ENCODE measurements at regions not wholly inside any gene's neighbourhood (a gene's known extent, or its start where the extent isn't known, plus 50 kb on each side); places are given as distances from the start of the nearest gene placed in this dataset.

DNA sequence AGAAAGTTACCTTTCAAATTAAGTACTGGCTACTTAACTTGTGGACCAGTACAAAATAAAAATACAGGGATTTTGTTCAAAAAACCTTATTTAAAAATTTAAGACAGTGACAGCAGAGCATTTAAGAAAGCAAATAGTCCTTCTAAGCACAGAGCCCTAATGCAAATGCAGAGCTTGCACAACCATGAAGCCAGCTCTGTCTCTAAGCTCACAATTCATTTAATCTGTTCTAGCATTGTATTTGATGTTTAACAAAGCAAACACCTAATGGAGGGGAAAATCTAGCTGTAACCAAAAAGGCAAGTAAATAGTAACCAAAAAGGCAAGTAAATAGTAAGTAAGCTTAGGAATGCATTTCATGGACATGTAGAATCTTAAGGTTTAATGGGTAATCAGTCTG lies 138.7 kb upstream of the GHR start:
- Histone ChIP-seq H3F3A (ENCODE audit: insufficient read depth, low read length) (no peaks in the 10 kb centered on the region), H4K20me1 (ENCODE audit: insufficient read depth, low read length) (no peaks in the 10 kb centered on the region), H3K9ac (ENCODE audit: low read length) (no peak overlapping the region), H3K36me3 (replicated peaks; ENCODE audit: insufficient read depth, low read length) (no peaks in the 10 kb centered on the region), H3K27me3 (replicated peaks; ENCODE audit: insufficient read depth, low read length) (no peaks in the 10 kb centered on the region), H3K79me2 (ENCODE audit: low read length) (no peaks in the 10 kb centered on the region), H3K4me2 (ENCODE audit: low read depth, low read length) (no peak overlapping the region), H2AFZ (ENCODE audit: low read length) (no peak overlapping the region), H3K4me3 (ENCODE audit: low read length) (no peak overlapping the region), H3K4me1 (ENCODE audit: low read length) (no peaks in the 10 kb centered on the region), H3K9me2 (replicated peaks; ENCODE audit: insufficient read depth, low read length) (no peaks in the 10 kb centered on the region), H3K27ac (ENCODE audit: low read length) (no peak overlapping the region), H3K9me3 (replicated peaks; ENCODE audit: insufficient read depth, low read length) (no peaks in the 10 kb centered on the region)
- TF ChIP-seq, protein P1, sequence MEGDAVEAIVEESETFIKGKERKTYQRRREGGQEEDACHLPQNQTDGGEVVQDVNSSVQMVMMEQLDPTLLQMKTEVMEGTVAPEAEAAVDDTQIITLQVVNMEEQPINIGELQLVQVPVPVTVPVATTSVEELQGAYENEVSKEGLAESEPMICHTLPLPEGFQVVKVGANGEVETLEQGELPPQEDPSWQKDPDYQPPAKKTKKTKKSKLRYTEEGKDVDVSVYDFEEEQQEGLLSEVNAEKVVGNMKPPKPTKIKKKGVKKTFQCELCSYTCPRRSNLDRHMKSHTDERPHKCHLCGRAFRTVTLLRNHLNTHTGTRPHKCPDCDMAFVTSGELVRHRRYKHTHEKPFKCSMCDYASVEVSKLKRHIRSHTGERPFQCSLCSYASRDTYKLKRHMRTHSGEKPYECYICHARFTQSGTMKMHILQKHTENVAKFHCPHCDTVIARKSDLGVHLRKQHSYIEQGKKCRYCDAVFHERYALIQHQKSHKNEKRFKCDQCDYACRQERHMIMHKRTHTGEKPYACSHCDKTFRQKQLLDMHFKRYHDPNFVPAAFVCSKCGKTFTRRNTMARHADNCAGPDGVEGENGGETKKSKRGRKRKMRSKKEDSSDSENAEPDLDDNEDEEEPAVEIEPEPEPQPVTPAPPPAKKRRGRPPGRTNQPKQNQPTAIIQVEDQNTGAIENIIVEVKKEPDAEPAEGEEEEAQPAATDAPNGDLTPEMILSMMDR (IDR thresholded peaks at IDR 0.05; ENCODE audit: low read length) = no peak
- TF ChIP-seq EZH2 (optimal IDR thresholded peaks at IDR 0.05; ENCODE audit: low read depth, low read length) (no peak), EZH2phosphoT487 (IDR thresholded peaks at IDR 0.05; ENCODE audit: low read length) (no peak)
- DNase-seq = no peak

DNA sequence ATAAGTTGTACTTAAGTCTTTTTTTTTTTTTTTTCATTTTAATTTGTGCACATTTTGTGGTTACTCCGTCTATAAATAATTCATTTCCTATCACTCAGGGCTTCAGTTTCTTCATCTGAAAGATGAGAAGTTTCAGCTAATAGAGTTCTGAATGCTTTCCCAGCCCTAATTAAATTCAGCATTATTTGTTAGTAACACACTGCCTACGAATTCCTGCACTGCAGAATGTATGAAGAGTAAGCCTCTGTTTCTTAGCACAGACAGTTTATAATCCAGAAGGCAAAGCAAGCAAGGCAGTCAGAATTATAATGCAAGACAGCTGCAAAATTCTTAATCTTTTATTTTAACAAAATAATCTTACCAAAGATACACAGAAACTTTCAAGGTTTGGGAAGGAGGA lies 138.0 kb upstream of the GHR start:
- Histone ChIP-seq H3K27me3 (replicated peaks; ENCODE audit: insufficient read depth, low read length) (no peaks in the 10 kb centered on the region), H3K4me2 (ENCODE audit: low read depth, low read length) (no peak overlapping the region), H3K27ac (ENCODE audit: low read length) (no peak overlapping the region), H3K4me3 (ENCODE audit: low read length) (no peak overlapping the region), H2AFZ (ENCODE audit: low read length) (no peak overlapping the region), H3K4me1 (ENCODE audit: low read length) (no peaks in the 10 kb centered on the region), H3K9ac (ENCODE audit: low read length) (no peak overlapping the region), H3K36me3 (replicated peaks; ENCODE audit: insufficient read depth, low read length) (no peaks in the 10 kb centered on the region), H3K79me2 (ENCODE audit: low read length) (no peaks in the 10 kb centered on the region), H4K20me1 (ENCODE audit: insufficient read depth, low read length) (no peaks in the 10 kb centered on the region), H3F3A (ENCODE audit: insufficient read depth, low read length) (no peaks in the 10 kb centered on the region), H3K9me2 (replicated peaks; ENCODE audit: insufficient read depth, low read length) (no peaks in the 10 kb centered on the region), H3K9me3 (replicated peaks; ENCODE audit: insufficient read depth, low read length) (no peaks in the 10 kb centered on the region)
- no peak for TF ChIP-seq EZH2phosphoT487 (IDR thresholded peaks at IDR 0.05; ENCODE audit: low read length)
- DNase-seq = peak; percentile 11

DNA sequence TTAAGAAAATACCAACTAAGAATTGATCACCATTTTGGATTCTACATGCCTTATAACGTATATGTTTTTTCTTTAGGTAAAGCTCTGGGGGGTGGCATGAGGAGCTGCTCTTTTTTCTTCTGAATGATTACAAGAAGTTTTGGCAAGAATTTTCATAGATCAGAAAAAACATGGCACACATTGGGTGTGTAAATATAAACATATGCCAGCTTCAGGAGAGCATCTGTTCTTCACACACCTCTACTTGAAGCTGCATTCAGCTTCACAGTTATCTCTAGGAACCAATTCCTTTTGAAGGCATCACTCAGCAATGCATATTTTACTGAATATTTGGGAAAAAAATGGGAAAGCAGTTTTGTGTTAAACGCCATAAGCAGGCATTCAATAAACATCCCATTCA lies 122.7 kb upstream of the GHR start:
- H3K79me2 ChIP-seq (ENCODE audit: low read length) = no peaks in the 10 kb centered on the region
- no peak overlapping the region for H3K9ac ChIP-seq (ENCODE audit: low read length)
- H3F3A ChIP-seq (ENCODE audit: insufficient read depth, low read length) = no peaks in the 10 kb centered on the region
- TF ChIP-seq, protein P1 (IDR thresholded peaks at IDR 0.05; ENCODE audit: low read length) = no peak
- TF ChIP-seq EZH2phosphoT487 (IDR thresholded peaks at IDR 0.05; ENCODE audit: low read length) (no peak), EZH2 (optimal IDR thresholded peaks at IDR 0.05; ENCODE audit: low read depth, low read length) (no peak)
- H3K4me3 ChIP-seq (ENCODE audit: low read length) = no peak overlapping the region
- H3K27me3 ChIP-seq (replicated peaks; ENCODE audit: insufficient read depth, low read length) = no peaks in the 10 kb centered on the region
- H3K27ac ChIP-seq (ENCODE audit: low read length) = no peak overlapping the region
- no peak for DNase-seq
- no peaks in the 10 kb centered on the region for H3K36me3 ChIP-seq (replicated peaks; ENCODE audit: insufficient read depth, low read length)
- H3K9me2 ChIP-seq (replicated peaks; ENCODE audit: insufficient read depth, low read length) = no peaks in the 10 kb centered on the region
- H3K9me3 ChIP-seq (replicated peaks; ENCODE audit: insufficient read depth, low read length) = no peaks in the 10 kb centered on the region
- H3K4me1 ChIP-seq (ENCODE audit: low read length) = no peaks in the 10 kb centered on the region
- no peak overlapping the region for H3K4me2 ChIP-seq (ENCODE audit: low read depth, low read length)
- no peaks in the 10 kb centered on the region for H4K20me1 ChIP-seq (ENCODE audit: insufficient read depth, low read length)
- no peak overlapping the region for H2AFZ ChIP-seq (ENCODE audit: low read length)

DNA sequence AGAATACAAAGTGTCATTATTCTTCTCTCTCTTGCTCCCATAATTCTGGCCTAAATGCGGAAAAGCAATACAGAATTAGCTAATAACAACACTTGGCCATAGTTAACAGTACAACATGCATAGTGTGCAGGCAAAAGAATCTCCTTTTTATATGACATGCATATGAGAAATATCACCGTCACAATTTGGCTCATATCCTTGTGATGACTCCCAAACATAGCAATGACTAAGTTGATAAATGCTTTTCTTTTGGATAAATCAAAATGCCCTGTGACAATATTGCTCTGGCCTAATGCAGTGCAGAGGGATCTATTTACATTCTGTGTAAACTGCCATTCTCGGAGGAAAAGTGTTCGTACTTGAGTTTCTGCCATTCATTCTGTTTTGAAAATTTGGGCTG lies 121.9 kb upstream of the GHR start:
- no peaks in the 10 kb centered on the region for H3K4me1 ChIP-seq (ENCODE audit: low read length)
- H4K20me1 ChIP-seq (ENCODE audit: insufficient read depth, low read length) = no peaks in the 10 kb centered on the region
- no peak overlapping the region for H3K27ac ChIP-seq (ENCODE audit: low read length)
- no peak overlapping the region for H3K4me2 ChIP-seq (ENCODE audit: low read depth, low read length)
- no peak overlapping the region for H2AFZ ChIP-seq (ENCODE audit: low read length)
- H3K9me3 ChIP-seq (replicated peaks; ENCODE audit: insufficient read depth, low read length) = no peaks in the 10 kb centered on the region
- no peaks in the 10 kb centered on the region for H3K27me3 ChIP-seq (replicated peaks; ENCODE audit: insufficient read depth, low read length)
- TF ChIP-seq EZH2phosphoT487 (IDR thresholded peaks at IDR 0.05; ENCODE audit: low read length) = no peak
- TF ChIP-seq EZH2 (optimal IDR thresholded peaks at IDR 0.05; ENCODE audit: low read depth, low read length) = no peak
- TF ChIP-seq, protein P1 (IDR thresholded peaks at IDR 0.05; ENCODE audit: low read length) = no peak
- no peaks in the 10 kb centered on the region for H3K79me2 ChIP-seq (ENCODE audit: low read length)
- no peaks in the 10 kb centered on the region for H3F3A ChIP-seq (ENCODE audit: insufficient read depth, low read length)
- H3K36me3 ChIP-seq (replicated peaks; ENCODE audit: insufficient read depth, low read length) = no peaks in the 10 kb centered on the region
- H3K9me2 ChIP-seq (replicated peaks; ENCODE audit: insufficient read depth, low read length) = no peaks in the 10 kb centered on the region
- H3K4me3 ChIP-seq (ENCODE audit: low read length) = no peak overlapping the region
- DNase-seq = no peak
- H3K9ac ChIP-seq (ENCODE audit: low read length) = no peak overlapping the region
